Body of pancreas (tissue), 4 donors: ENCODE measurements at regions not wholly inside any gene's neighbourhood (a gene's known extent, or its start where the extent isn't known, plus 50 kb on each side); places are given as distances from the start of the nearest gene placed in this dataset.

Source experiments
- POLR2A ChIP-seq, 3 donors: fragments of 450-650 bp; IDR thresholded peaks; one replicate each; pipeline ENCODE4 v1.6.1; 2016; ENCODE audit warnings: antibody characterized with exemption in 3 of 3, mild to moderate bottlenecking in 2 of 3
- TF ChIP-seq, protein P1 (sequence below), 7 experiments: fragments of 450-650 bp in 4 of 7; fragments of 200-600 bp in 3 of 7; sonication (generic) in 3 of 7; IDR thresholded peaks; one replicate each; pipeline ENCODE4 v1.5.1; 2016 to 2019; ENCODE audit warnings: antibody characterized with exemption in 7 of 7

DNA sequence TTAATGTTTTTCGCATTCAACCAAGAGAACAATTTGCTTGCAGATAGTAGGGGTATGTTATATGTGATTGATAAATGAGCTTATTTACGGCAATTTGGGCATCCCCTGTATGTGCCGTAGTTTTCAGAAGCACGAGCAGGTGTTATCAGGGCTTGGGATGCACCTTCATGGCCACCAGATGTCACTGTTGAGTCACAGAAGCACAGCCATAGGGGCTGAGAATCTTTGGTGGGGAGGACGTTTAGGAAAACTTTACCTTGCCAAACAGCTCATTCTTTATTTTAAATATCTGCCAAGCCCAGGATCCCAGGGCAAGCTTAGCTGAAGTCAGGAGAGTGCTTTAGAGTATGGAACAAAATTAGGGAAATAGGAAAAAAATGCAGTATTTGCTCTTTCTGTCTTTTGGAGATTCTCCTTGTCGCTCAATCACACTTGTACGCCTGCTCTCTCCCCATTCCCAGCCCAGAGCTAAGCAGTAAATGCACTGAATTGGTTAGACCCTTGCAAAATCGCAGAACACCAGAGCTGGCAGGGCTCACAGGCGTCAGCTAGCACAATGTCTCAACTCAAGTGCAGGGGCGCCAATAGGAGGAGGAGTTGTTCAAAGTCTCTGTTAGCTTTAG, 93.6 kb upstream of the MPHOSPH6 start:
- TF ChIP-seq POLR2A (IDR thresholded peaks at IDR 0.05) = no peak
- TF ChIP-seq, protein P1, sequence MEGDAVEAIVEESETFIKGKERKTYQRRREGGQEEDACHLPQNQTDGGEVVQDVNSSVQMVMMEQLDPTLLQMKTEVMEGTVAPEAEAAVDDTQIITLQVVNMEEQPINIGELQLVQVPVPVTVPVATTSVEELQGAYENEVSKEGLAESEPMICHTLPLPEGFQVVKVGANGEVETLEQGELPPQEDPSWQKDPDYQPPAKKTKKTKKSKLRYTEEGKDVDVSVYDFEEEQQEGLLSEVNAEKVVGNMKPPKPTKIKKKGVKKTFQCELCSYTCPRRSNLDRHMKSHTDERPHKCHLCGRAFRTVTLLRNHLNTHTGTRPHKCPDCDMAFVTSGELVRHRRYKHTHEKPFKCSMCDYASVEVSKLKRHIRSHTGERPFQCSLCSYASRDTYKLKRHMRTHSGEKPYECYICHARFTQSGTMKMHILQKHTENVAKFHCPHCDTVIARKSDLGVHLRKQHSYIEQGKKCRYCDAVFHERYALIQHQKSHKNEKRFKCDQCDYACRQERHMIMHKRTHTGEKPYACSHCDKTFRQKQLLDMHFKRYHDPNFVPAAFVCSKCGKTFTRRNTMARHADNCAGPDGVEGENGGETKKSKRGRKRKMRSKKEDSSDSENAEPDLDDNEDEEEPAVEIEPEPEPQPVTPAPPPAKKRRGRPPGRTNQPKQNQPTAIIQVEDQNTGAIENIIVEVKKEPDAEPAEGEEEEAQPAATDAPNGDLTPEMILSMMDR (IDR thresholded peaks at IDR 0.05) = peak; percentile 76 to 91 (median 85)
